HG02943 (cell line): ENCODE measurements at regions not wholly inside any gene's neighbourhood (a gene's known extent, or its start where the extent isn't known, plus 50 kb on each side); places are given as distances from the start of the nearest gene placed in this dataset.
"Not testable (repeated sequence)": the region's sequence is repeated elsewhere in the genome, so short reads cannot be mapped to it uniquely, and the experiment has no call there.

ENCODE experiments used
- ATAC-seq: cut with Tn5 transposase; IDR thresholded peaks from one replicate; pipeline ENCODE4 v1.9.1; 2021; ENCODE audit warnings: mild to moderate bottlenecking, low read depth, moderate library complexity; ENCODE audit not compliant: unreplicated experiment

DNA sequence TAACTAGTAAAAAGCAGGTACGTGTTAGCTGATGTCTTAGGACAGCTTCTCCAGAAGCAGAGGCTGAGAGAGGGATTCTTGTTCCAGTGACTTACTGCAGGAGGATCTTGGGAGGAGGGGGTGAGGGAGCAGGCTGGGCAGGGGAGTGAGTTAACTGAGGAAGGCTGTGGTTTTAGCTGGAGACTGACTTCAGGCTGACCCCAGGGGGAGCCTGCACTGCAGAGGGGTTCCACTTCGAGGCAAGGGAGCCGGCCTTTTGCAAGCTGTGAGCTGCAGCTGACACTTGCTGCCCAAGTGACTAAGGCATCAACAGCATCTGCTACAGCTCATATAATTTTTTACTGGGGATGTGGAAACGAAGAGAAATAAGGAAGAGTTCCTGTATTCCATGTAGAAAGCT, 50.4 kb upstream of the SOD1 start:
- ATAC-seq = no peak

DNA sequence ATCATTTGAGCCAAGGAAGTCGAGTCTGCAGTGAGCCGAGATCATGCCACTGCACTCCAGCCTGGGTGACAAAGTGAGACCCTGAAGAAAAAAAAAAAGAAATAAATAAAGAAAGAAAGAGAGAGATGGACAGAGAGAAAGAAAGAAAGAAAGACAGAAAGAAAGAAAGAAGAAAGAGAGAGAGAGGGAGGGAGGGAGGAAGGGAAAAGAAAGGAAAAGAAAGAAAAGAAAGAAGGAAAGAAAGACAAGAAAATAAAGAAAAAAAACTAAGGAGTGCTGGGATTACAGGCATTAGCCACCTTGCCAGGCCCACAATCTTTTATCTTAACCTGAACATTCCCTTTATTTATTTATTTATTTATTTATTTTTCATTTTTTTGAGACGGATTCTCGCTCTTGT, 51.7 kb upstream of the SOD1 start:
- ATAC-seq = no peak

DNA sequence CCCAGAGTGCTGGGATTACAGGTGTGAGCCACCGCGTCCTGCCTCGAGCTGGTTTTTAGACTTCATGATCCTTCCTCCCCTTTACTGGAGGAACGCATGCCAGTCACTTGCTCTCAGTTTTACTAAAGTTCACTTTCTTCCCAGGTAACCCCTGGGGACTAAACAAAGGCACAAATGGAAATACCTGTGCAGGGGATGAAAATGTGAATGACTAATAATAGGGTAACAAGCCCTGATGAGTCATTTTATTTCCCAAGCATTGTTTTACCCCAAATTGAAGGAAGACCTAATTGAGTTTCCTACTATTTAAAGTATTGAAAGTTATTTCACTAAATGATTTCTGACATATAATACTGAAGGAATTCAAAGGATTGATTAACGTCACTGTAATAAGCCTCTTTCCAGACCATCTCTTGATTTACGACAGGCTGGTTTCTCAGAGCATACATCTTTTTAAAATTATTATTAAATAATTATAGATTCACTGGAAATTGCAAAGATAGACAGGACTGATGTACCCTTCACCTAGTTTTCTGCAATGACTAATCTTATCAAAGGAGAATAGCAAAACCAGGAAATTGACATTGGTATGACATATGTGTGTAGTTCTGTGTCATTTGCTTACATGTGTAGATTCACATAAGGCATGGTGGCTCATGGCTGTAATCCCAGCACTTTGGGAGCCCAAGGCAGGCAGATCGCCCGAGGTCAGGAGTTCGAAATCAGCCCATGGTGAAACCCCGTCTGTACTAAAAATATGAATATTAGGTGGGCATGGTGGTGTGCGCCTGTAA, 53.2 kb upstream of the SOD1 start:
- ATAC-seq = no peak

DNA sequence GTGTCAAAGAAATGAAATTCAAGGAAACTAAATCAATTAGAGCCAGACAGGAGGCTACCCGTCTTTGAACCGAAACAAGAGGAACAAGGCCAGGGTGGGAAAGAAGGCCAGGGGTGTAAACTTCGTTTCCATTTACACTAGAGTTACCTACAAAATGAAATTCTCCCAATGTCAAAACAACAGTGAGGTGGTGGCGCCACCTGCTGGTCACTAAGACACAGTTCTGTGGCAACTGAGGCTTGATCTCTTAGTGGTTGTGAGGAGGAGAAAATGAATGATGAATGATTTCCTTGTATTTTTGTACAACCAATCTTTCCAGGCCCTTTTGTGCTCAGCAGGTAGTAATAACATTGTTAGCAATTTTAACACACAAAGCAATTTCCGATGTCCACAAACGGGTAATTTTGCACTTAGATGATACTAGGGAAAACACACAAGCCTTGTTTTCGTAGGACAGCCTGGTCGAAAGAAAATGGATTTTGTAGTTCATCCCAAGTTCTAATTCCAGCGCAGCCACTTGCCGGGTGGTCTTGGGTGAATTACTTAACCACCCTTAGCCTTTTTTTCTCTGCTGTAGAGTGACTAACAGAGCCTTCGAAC, 54.8 kb upstream of the SOD1 start:
- no peak for ATAC-seq

DNA sequence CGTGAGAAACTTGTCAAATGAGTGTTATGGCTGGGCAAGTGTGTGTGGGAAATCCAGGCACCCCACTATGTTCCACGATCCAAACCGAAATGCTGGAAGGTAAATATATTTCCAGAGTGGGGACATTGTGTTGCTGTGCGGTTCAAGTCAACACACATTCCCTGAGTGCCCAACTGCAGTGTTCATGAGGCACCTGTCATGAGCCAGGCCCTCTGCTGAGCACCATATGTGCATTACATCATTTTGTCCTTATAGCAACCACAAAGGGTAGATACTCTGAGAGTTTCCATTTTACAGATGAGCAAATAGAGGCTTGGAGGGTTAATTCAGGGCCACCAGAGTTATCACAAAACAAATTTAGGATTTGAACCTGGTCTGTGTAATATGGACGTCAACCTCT, 59.9 kb upstream of the SOD1 start:
- ATAC-seq = no peak

DNA sequence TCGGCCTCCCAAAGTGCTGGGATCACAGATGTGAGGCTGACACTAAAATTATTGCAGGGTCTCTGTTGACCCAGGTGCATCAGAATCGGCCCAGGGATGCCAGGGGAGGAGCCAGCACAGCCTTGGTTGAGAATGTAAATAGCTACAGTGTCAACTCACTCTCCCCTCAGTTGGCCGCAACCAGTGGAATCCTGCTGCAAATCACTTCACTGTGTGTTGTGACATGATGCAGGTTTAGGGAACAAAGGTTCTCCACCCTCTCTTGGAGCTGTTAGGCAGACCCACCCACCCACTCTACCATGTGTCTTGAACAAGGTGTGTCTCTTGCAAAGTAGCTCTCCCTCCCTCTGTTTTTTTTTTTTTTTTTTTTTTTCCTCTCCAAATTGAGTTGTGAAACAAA, 60.5 kb upstream of the SOD1 start:
- ATAC-seq = no peak

GRCh38 chr21:31597683-31598082, 61.8 kb upstream of the SOD1 start:
- no peak for ATAC-seq

GRCh38 chr21:31596055-31596454, 63.4 kb upstream of the SOD1 start:
- ATAC-seq = no peak

DNA sequence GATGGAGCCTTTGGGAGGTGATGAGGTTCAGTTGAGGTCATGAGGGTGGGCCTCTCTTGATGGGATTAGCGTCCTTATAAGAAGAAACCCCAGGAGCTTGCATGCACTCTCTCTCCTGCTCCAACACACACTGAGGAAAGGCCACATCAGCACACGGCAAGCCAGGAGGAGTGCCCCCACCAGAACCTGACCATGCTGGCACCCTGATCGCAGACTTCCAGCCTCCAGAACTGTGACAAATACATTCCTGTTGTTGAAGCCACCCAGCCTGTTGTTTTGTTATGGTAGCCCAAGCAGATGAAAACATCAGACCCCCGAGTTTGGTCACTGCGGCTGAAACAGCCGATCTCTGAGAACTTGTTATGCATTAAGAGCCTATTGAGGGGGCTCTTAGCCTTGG, 64.8 kb upstream of the SOD1 start:
- no peak for ATAC-seq

- no peak for ATAC-seq
These were observed 65.2 kb upstream of the SOD1 start for GRCh38 chr21:31594279-31594678.

DNA sequence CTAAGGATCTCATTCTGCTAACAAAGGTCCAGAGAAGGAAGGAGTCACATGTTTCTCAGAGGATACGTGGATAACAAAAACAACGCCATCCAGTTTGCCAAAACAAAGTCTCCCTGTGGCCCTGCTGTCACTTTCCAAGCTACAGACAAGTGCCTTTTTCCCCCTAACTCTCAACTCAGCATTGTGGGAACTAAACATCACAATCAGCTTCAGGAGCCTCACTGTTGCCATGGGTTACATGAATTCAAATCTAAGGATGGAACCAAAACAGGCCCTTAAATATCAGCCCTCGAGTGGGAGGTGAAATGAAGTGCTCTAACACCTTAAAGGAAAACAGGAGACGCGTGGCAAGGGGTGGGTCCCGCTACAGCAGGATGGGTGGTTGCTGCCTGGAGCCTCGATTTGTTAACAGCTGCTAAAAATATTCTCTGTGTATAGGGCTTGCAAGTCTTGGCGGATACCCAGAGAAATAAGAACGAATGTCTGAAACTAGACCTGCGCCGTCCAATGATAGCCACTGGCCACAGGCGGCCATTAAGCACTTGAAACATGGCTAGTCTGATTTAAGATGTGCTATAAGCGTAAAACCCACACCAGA, 66.4 kb upstream of the SOD1 start:
- ATAC-seq = no peak

DNA sequence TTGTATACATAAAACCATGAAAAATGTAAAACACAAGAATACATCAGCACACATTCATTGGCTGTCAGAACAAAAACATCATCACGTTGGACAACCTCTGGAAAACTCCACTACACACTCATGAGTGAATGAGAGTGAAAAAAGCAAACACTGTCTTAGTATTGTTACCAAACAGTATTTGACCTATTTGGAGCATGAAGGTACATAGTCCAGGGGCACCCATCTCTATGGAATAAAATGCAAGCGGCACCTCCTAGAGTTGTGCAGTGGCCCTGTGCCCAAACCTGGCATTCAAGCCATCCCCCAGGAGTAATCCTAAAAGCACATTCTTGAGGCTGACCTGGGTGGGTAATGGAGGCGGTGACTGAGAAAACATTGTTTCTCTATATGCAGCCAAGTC, 67.0 kb upstream of the SOD1 start:
- no peak for ATAC-seq

- ATAC-seq = no peak
These were observed 69.7 kb upstream of the SOD1 start for GRCh38 chr21:31589820-31590219.

GRCh38 chr21:31586118-31586517, 73.4 kb upstream of the SOD1 start:
- no peak for ATAC-seq

- ATAC-seq = not testable (repeated sequence)
These were observed 75.6 kb upstream of the SOD1 start for GRCh38 chr21:31583937-31584336.

- no peak for ATAC-seq
These were observed 76.0 kb upstream of the SOD1 start for GRCh38 chr21:31583498-31583897.

DNA sequence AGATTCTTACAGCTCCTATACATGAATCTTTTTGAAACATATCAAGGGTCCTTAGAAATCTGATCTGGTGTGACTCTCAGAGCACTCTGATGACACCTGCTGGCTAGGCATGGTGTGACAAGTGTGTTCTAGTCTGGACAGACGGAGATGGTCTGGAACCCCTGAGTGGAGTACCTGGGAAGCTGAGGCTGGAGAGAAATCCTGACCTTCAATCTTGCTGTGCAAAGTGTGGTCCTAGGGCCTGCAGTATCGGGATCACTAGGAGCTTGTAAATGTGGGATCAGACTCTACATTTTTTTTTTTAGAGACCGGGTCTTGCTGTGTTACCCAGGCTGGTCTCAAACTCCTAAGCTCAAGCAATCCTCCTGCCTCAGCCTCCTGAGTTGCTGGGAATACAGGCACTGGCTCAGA, 78.6 kb upstream of the SOD1 start:
- no peak for ATAC-seq

DNA sequence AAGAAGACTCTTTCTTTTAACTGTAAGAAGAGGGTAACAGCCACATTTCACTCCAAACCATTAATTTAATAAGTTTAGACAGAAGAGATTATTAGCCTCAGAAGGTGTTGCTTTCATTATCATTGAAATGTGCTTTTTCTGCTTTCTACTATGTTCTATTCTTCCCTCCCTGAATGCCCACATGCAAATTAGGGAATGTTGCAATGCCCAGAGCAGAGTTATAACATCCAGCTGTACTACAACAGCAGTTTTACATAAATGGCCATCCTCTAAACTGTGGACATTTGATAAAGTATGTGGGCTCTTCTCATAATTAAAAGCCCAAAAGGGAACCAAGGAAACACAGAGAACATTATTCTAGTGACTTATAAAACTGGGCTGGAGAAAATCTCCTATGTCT, 82.2 kb upstream of the SOD1 start:
- no peak for ATAC-seq

- ATAC-seq = no peak
These were observed 83.1 kb upstream of the SOD1 start for GRCh38 chr21:31576428-31576827.

GRCh38 chr21:31573217-31573616, 86.3 kb upstream of the SOD1 start:
- ATAC-seq = no peak

DNA sequence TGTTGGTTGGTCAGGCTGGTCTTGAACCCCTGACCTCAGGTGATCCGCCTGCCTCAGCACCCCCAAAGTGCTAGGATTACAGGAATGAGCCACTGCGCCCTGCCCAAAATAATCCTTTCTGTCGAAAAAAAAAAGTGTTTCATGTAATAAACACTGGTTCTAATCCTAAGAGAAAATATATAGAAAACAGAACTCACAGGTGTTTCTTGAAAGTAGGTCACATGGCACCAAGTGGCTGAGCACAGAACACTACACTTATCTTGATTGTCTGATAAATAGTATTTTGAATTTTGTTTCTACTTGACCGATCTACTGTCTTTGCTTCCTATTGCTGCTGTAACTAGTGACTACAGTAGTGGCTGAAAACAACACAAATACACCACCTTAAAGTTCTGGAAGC, 87.6 kb upstream of the SOD1 start:
- no peak for ATAC-seq
